GM18858 (cell line): ENCODE measurements at regions not wholly inside any gene's neighbourhood (a gene's known extent, or its start where the extent isn't known, plus 50 kb on each side); places are given as distances from the start of the nearest gene placed in this dataset.

Source experiments
- ATAC-seq: cut with Tn5 transposase; IDR thresholded peaks from one replicate; pipeline ENCODE4 v1.9.1; 2021; ENCODE audit not compliant: unreplicated experiment

DNA sequence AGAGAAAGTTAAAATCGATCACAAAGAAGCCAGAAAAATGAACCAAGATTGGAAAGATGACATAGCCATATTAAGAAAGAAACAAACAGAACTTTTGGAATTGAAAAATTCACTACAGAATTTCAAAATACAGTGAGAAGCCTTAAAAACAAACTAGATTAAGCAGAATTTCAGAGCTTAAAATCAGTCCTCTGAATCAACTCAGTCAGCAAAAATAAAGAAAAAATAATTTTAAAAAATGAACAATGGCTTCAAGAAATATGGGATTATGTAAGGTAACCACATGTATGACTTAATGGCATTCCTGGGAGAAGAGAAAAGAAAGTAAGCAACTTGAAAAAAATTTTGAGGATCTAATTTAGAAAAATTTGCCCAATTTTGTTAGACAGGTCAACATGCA, 696.2 kb downstream of the TSN start:
- no peak for ATAC-seq

DNA sequence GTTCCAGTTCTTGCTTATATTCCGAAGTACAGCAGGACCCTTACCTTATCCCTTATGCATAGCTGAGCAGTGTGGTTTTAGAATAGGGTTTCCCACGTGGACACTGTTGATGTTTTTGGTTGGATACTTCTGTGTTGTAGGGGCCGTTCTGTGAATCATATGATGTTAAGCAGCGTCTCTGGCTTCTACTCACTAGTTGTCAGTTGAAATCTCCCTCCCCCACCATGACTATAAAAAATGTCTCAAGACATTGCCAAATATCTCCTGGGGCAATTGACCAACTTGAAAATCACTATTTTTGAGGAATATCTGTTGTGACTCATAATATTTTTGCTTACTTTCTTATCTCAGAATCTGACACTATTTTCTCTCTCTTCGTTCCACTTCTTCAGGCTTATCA, 713.7 kb downstream of the TSN start:
- no peak for ATAC-seq

DNA sequence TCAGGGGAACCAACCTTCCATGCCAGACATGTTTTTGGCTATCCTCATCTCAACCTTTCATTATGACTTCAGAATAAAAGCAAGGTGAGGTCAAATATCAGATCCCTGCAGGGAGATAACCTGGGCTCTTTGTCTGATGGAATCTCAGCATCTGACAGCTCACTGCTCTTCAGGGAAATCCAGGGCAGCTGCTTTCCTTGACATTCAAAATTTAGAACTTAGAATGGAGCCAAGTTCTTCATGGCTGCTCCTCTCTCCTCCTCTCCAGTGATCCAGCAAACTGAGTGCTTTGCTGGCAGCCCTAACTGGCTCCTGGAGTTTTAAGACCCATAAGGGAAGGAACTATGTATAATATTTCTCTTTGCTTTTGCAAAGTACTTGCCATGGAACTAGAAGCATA, 716.3 kb downstream of the TSN start:
- no peak for ATAC-seq

- ATAC-seq = no peak
Observed at GRCh38 chr2:122478117-122478516, 722.7 kb downstream of the TSN start.

DNA sequence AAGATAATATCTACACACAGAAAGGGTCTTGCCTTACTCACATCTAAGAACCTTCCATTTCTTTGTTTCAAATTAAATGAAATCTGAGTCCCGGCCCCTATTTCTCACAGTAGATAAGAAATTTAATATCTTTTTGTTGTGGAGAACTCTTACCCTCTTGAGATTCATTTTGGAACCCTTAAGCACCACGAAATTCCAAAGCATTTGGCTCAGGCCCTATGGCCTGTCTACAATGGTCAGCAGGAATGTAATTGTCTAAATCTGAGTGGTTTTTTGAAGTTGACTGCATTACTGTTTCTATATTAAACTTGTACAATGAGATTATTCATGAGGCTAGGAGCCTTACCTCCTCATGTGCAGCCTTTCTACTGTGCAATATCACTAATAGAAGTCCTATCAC, 723.3 kb downstream of the TSN start:
- no peak for ATAC-seq

DNA sequence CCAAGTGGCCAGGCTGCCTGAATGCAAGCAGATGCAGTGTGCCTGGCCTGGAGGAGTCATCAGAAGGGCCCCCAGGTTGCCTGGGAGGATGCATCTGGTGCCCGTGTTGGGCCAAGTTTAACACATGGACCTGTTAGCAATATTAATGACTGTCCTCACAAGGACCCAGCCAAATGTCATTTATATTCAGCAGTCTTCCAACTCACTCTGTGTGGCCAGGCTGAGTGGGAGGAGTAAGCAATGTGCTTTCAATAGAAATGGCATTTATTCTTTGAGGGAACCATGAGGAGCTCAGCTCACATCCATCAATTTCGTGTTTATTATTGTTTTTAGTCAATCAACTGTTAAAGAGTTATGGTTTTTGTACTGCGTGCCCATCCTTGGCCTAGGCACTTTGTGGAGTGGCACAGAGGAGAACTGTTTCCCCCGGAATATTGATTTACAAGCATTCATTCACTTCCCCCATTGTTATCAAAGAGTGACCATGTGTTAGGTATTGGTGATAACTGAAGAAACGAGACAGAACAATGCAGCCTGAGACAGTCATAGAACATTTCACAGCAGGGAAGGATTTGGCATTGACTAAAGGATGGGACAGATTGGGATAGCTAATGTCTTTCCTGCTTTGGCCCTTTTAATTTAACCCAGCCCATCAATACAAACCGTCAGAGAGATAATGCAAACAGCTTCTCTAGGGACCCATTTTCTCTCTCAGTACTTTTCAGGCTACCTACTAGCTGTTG, 725.2 kb downstream of the TSN start:
- no peak for ATAC-seq

GRCh38 chr2:122481244-122481622, 725.8 kb downstream of the TSN start:
- ATAC-seq = no peak

DNA sequence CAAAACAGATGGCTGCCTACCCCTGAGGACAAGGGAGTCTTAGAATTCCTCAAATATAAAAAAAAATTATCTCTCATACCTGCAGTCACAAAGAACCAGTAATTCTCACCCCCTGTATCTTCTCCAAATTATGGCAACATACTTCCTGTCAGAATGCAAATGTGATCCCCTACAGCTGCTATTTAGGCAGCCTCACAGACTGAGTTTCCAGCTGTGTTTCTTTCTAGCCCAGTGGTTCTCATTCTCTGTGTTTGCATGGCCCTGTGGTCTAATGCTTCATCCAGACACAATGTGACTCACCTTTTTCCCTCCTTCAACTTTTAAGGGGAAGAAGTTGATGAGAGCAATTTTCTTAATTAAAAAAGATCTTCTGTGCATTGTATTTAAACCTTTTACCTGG, 726.3 kb downstream of the TSN start:
- no peak for ATAC-seq

- no peak for ATAC-seq
Observed at GRCh38 chr2:122486086-122486485, 730.6 kb downstream of the TSN start.

GRCh38 chr2:122486705-122487415, 731.4 kb downstream of the TSN start:
- ATAC-seq = no peak

DNA sequence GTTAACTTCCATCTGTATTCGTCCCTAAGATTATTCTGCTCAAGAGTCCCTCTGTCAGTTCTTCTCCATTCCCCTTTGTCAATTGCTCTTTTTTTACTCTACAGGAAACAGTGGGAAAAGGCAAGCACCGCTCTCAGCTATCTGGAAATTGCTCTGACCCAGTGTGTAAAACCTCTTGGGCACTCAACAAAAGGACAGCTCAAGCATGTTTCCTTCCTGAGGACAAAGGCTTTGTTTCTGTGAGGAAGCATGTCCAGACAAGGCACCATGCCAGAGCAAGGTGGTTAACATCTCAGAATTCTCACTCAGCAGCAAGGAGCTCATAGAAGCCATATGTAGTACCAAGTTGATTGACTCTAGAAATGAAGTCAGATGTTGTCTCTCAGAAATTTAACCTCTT, 735.6 kb downstream of the TSN start:
- ATAC-seq = no peak

GRCh38 chr2:122500316-122501105, 745.1 kb downstream of the TSN start:
- ATAC-seq = no peak

- ATAC-seq = no peak
Observed at GRCh38 chr2:122506620-122507019, 751.2 kb downstream of the TSN start.

- ATAC-seq = no peak
Observed at GRCh38 chr2:122507261-122507660, 751.8 kb downstream of the TSN start.

DNA sequence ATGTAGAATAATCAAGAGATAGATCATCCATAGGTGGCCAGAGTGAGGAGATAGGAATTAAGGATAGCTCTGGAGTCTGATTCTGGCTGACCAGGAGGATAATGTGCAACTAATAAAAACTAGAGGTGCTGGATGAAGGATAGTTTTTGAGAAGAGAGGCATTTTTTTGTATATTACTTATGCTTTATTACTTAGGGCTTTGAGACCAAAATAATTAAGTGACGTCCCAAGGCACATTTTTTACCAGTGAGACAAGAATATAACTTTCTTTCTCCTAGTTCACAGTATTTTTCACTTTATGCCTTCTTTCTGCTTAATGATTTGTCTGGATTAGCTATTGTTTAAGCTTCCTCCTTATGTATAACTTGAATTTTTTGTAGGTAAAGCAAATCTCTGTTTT, 756.6 kb downstream of the TSN start:
- no peak for ATAC-seq

DNA sequence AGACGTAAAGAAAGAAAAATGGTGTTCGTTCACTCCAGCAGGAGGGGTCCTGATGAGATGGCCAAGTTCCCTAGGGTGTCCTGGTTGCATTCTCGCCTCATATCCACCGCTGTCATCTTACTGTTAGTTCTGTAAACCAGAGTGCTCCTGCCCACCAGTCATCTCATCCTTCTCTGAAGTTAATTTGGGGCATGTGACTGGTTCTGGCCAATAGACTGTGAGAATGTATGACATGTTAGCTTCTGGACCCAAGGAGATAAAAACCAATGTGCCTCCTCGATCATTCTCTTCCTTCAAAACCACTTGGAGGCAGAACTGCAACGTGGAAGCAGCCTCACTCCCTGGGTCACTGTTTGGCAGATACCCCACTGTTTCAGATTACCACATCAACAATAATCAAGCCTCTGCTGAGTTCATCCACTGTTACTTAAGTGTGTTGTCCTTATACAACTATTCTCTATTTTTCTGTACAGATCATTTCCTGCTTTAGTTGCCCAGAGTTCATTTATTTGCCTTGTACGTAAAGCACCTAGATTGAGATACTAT, 759.1 kb downstream of the TSN start:
- no peak for ATAC-seq

DNA sequence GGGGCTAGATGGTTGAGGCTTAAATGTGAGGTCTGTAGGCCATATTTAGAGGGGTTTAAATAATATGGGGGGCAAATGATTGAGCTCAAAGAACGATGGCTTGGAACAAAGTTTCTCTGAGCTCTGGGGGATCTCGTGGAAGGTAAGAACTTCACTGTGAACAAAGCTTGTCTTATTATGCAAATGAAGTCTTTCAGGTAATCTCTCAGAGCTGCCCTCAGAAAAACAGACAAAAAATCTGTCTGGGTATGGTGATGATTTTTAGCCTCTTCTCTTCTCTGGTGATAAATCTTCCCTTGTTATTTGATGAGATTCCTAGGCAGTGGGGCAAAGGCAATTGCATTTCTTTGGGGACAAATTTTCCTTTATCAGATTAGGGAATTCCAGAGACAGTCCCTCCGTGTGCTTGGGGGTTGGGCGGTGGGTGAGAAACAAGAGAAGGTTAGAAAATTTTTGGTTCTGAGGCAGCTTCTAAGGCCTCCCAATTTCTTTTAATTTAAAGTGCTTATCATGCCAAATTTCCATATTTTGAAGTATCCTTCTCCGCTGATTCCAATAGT, 760.4 kb downstream of the TSN start:
- ATAC-seq = no peak

- no peak for ATAC-seq
Observed at GRCh38 chr2:122516775-122517174, 761.3 kb downstream of the TSN start.

DNA sequence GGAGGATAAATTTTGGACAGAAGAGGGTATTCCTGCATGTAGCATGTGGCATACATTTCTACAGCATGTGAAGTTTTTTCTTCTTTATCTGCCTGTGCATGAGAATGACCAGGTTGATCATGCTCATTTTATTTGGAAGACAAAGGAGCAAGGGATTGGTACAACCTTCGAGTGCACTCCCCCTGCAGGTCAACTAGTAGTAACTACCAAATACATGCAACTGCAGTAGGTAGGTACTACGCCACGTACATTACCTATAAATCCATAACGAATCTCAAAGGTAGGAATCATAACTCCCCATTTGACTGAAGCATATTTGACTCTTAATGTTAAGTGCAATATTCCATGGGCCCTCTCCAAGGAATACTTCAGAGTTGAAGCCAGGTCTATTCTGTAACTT, 763.9 kb downstream of the TSN start:
- no peak for ATAC-seq

DNA sequence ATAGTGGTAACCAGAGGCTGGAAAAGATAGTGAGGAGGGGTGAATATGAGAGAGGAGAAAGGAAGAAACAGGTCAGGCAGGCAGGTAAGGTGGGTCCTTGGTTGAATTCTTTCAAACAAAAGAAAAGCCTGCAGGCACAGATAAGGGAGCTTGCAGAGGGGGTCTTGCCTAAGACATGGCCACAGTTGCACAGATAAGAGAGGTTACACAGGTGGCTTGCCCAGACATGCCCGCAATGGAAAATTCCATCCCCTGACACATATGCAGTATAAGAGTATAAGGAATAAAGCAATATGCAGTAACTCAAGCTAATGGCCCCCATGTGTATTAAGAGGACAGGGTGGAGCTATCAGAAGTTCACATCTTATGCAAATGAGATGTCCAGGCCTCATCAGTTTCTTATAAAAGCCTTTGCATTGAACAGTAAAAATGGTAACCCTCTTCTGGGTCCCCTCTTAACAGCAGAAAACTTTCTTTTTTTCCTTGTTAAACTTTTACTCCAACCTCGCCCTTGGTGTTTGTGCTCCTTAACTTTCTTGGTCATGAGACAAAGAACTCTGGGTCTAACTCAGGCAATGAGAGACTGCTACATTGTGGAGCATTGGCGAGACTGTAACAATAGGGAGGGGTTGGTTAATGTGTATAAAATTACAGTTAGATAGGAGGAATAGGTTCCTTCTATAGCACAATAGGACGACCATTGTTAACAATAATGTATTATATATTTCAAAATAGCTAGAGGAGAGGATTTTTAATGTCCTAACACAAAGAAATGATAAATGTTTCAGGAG, 764.6 kb downstream of the TSN start:
- ATAC-seq = no peak

DNA sequence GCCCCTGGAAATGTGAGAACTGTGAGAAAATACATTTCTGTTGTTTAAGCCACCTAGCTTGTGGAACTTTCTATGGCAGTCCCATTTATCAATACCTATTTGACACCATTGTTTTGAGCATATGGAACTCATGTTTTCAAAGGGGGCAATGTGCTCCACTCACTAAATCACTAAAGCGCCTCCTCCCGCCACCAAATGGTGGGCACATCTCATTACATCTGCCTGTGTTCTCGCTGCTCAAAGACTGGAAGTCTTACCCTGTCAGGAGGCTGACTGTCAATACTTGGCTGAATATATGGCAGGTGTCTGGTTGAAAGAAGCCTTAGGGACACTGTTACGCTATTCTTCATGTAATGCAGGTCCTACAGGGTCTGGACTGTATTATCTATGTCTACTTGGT, 767.7 kb downstream of the TSN start:
- no peak for ATAC-seq
